ENCODE measurements at regions not wholly inside any gene's neighbourhood (a gene's known extent, or its start where the extent isn't known, plus 50 kb on each side); places are given as distances from the start of the nearest gene placed in this dataset.

DNA sequence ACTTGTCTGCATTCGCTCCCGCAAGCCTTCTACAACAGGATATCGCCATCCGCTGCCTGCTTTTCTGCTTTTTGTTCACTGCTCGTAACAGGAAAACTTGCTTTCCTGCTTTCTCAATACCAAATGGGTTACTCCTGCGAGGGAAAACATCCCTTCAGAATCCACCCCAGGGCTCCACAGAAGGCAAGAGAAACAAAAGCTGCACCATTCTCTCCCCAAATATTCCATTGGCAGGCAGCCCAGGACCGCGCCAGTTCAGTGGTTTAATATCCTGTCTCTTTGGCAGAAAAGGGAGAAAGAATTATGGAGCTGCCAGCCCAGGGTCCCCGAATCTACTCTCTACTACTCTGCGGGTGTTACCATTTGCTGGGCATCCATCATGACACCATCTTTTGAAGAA is 84.7 kb upstream of the DOCK9 start:
- DNase-seq, result peak; percentile 74
- Histone ChIP-seq H3K36me3 (no peaks in the 10 kb centered on the region), H3K4me3 (peak overlapping the region in 3 of 4 donors; percentile 19 to 21 (median 19)), H3K4me1 (peaks cover 0 to 94% (median 84%) of the 10 kb centered on the region in 4 donors), H3K27me3 (no peaks in the 10 kb centered on the region), H3K27ac (peak overlapping the region; percentile 75 to 84 (median 78)), H3K9me3 (no peaks in the 10 kb centered on the region)
- TF ChIP-seq POLR2AphosphoS5 (IDR thresholded peaks at IDR 0.05) (peak in 1 of 4 donors; percentile 14), POLR2A (IDR thresholded peaks at IDR 0.05) (no peak)
- TF ChIP-seq, protein P1, sequence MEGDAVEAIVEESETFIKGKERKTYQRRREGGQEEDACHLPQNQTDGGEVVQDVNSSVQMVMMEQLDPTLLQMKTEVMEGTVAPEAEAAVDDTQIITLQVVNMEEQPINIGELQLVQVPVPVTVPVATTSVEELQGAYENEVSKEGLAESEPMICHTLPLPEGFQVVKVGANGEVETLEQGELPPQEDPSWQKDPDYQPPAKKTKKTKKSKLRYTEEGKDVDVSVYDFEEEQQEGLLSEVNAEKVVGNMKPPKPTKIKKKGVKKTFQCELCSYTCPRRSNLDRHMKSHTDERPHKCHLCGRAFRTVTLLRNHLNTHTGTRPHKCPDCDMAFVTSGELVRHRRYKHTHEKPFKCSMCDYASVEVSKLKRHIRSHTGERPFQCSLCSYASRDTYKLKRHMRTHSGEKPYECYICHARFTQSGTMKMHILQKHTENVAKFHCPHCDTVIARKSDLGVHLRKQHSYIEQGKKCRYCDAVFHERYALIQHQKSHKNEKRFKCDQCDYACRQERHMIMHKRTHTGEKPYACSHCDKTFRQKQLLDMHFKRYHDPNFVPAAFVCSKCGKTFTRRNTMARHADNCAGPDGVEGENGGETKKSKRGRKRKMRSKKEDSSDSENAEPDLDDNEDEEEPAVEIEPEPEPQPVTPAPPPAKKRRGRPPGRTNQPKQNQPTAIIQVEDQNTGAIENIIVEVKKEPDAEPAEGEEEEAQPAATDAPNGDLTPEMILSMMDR (IDR thresholded peaks at IDR 0.05), result no peak
- intact Hi-C loops (cut with DNase I), result no loop called here
- WGBS, 2 donors, result 52 to 85% methylated on average over 10 of the region's 10 CpGs

DNA sequence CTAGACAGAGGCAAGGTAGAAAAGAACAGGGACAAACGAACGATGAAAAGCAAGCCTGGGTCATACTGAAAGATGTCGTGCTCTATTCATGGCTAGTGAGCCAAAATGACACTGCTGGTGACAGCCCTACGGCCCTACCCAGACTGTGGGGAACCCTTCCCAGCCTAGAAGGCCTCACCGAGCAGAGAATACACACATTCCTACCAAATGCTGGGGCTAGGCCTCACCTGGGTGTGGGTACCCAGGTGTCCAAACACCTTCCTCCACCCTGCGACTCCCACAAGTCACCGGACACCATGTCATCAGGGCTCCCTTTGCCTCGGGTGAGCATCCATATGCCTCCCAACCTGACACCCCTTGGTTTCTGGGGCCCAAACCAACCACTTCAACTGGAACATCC is 85.3 kb upstream of the DOCK9 start:
- WGBS, 2 donors, result 89 to 97% methylated on average over 8 of the region's 8 CpGs
- Histone ChIP-seq H3K4me3 (no peak overlapping the region), H3K9me3 (no peaks in the 10 kb centered on the region), H3K4me1 (peaks cover 0 to 94% (median 83%) of the 10 kb centered on the region in 4 donors), H3K36me3 (no peaks in the 10 kb centered on the region), H3K27ac (peak overlapping the region; percentile 75 to 84 (median 78)), H3K27me3 (no peaks in the 10 kb centered on the region)
- intact Hi-C loops (cut with DNase I), result no loop called here
- no peak for TF ChIP-seq EP300 (IDR thresholded peaks at IDR 0.05)
- no peak for DNase-seq

DNA sequence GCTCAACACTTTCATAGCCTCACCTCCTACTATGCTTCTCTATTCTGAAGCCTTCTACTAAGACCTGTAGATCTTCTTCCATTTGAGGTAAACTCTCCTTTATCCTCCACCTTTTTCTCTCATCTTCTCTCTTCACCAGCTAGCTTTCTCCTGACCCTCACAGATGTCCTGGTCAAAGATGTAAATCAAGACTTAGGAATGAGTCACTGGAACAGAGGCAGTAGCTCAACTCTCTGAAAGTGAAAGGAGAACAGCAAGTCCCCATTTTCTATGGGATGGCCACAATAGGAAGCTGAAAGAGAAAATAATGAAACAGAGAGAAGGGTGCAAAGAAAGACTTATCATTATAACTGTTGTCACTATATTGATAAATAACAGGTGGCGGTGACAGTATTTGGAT is 86.1 kb upstream of the DOCK9 start:
- no peaks in the 10 kb centered on the region for H3K36me3 ChIP-seq
- H3K9me3 ChIP-seq, result no peaks in the 10 kb centered on the region
- H3K4me1 ChIP-seq, result peaks cover 0 to 94% (median 81%) of the 10 kb centered on the region in 4 donors
- no peak overlapping the region for H3K4me3 ChIP-seq
- no peak for DNase-seq
- peak overlapping the region; percentile 42 to 84 (median 78) for H3K27ac ChIP-seq
- 90 to 94% methylated on average over 1 of the region's 1 CpG for WGBS, 2 donors
- TF ChIP-seq POLR2AphosphoS5 (IDR thresholded peaks at IDR 0.05) (no peak), EP300 (IDR thresholded peaks at IDR 0.05) (no peak), POLR2A (IDR thresholded peaks at IDR 0.05) (no peak)
- TF ChIP-seq, protein P1 (IDR thresholded peaks at IDR 0.05), result no peak
- intact Hi-C loops (cut with DNase I), result no loop called here
- H3K27me3 ChIP-seq, result no peaks in the 10 kb centered on the region

DNA sequence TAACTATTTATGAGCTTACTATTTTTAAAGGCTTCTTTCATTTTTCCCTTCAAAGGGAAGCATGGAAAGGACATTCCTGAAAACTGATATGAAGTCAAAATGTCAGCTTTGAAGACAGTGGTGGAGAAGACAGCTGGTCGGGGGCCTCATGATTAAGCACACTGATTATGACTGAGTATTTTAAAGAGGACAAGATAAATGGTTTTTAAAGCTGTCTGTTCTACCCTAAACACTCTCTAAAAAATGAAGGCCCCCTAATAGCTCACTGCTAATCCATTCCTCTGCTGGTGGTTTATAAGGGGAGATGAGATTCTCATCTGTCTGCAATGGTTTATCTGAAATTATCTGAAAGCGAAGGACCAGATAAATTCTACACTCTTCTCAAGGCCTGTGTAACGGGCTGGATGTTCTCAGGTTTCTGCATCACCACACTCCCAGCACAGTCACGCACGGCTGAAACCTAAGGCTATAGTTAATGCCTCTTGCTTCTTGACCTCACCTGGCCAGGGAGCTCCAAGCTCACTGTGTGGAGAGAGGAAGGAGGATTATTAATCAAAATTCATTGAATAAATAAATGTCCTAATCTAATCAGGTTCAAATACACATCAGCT is 86.9 kb upstream of the DOCK9 start:
- Histone ChIP-seq H3K9me3 (no peaks in the 10 kb centered on the region), H3K27ac (peak overlapping the region; percentile 42 to 84 (median 78)), H3K4me3 (no peak overlapping the region), H3K4me1 (peaks cover 0 to 94% (median 76%) of the 10 kb centered on the region in 4 donors), H3K27me3 (no peaks in the 10 kb centered on the region), H3K36me3 (no peaks in the 10 kb centered on the region)
- no peak for DNase-seq
- intact Hi-C loops (cut with DNase I), result no loop called here
- 88 to 94% methylated on average over 5 of the region's 5 CpGs for WGBS, 2 donors
- TF ChIP-seq POLR2A (IDR thresholded peaks at IDR 0.05), result no peak

DNA sequence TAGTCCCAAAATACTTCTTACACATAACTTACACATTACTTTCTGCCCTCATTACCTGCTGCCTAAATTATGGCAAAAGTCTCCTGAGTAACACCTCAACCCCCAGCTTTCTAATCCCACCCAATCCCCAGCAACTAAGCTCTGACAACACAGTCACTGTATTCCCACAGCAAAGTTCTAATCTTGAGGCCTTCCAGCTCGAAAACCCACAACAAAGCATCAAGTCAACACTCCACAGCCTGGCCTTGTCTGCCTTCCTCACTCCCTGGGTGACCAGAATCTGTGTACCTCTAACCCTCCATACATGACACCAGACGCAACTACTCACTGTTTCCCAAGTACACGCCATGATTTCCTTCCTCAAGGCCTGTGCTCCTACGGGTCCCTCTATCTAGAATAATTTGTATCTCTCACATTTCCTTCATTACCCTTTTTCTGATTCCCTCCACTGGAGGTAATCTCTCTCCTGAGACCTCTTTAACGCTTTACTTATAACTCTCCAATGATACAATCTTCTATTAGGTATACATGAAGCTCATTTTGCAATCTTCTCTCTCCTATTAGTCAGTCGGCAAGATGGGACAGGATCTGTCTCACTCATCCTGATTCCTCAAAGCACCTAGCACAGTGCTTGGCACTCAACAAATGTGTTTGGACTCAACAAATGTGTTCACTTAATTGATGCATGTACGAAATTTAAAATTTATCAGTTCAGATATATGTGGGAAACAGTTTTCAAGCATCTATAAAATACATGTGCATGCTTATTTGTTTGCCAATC is 87.6 kb upstream of the DOCK9 start:
- intact Hi-C loops (cut with DNase I), result no loop called here
- DNase-seq, result no peak
- no peak overlapping the region for H3K4me3 ChIP-seq
- no peaks in the 10 kb centered on the region for H3K27me3 ChIP-seq
- TF ChIP-seq, protein P1 (IDR thresholded peaks at IDR 0.05), result no peak
- TF ChIP-seq POLR2A (IDR thresholded peaks at IDR 0.05), result no peak
- TF ChIP-seq EP300 (IDR thresholded peaks at IDR 0.05), result no peak
- no peak for TF ChIP-seq POLR2AphosphoS5 (IDR thresholded peaks at IDR 0.05)
- H3K27ac ChIP-seq, result peak overlapping the region; percentile 42 to 84 (median 78)
- H3K36me3 ChIP-seq, result no peaks in the 10 kb centered on the region
- peaks cover 0 to 96% (median 72%) of the 10 kb centered on the region in 4 donors for H3K4me1 ChIP-seq
- 92 to 96% methylated on average over 7 of the region's 7 CpGs for WGBS, 2 donors
- no peaks in the 10 kb centered on the region for H3K9me3 ChIP-seq
